ENCODE measurements at regions not wholly inside any gene's neighbourhood (a gene's known extent, or its start where the extent isn't known, plus 50 kb on each side); places are given as distances from the start of the nearest gene placed in this dataset.

- ATAC-seq (replicated peaks) = no peak
- no peak overlapping the region for H3K4me3 Mint-ChIP-seq
- H3K27ac Mint-ChIP-seq = no peak overlapping the region
- no peak for DNase-seq
- no peaks in the 10 kb centered on the region for H3K27me3 Mint-ChIP-seq
- no peaks in the 10 kb centered on the region for H3K4me1 Mint-ChIP-seq
- H3K36me3 Mint-ChIP-seq = no peaks in the 10 kb centered on the region
- peaks cover 0 to 2% of the 10 kb centered on the region in 2 donors for H3K9me3 Mint-ChIP-seq
Measured at GRCh38 chr4:132958457-132959263, 190.4 kb upstream of the PCDH10 start.

DNA sequence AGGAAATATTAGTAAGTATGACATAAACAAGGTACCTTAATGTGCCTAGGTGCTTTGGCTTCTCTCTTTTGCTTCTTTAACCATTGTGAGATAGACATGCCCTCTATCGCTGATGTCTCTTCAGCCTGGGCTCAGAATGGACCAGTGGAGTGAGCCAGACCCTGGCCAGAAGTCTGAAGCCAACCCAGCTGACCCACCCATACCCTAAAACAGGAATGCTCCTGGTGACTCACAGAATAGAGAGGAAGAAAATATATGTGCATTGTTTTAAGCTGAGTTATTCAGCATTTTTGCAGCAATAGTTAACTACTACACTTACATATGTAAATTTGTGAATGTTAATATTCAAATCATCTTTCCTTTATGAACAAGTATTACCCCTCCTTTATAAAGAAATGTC is 167.5 kb upstream of the PCDH10 start:
- H3K27me3 Mint-ChIP-seq = no peaks in the 10 kb centered on the region
- no peaks in the 10 kb centered on the region for H3K36me3 Mint-ChIP-seq
- DNase-seq = no peak
- ATAC-seq (replicated peaks) = no peak
- no peaks in the 10 kb centered on the region for H3K4me1 Mint-ChIP-seq
- no peak overlapping the region for H3K4me3 Mint-ChIP-seq
- peaks cover 1 to 3% of the 10 kb centered on the region in 2 donors for H3K9me3 Mint-ChIP-seq
- no peak overlapping the region for H3K27ac Mint-ChIP-seq

DNA sequence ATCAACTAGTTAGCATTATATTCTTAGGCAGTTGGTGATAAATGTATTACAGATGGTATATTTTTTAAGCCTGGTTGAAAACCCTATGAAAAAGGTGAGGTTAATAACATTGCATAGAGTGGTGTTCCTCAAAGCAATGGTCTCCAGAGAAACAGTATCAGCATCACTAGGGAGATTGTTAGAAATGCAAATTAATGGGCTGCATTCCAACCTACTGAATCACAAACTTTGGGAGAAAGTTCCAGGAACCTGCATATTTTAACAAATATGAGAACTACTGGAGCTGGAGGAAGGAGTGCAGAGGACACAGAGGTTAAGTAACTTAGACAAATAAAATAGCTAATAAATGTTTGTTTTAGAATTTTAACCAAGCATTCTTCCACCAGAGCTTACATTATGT is 166.9 kb upstream of the PCDH10 start:
- H3K4me3 Mint-ChIP-seq = no peak overlapping the region

DNA sequence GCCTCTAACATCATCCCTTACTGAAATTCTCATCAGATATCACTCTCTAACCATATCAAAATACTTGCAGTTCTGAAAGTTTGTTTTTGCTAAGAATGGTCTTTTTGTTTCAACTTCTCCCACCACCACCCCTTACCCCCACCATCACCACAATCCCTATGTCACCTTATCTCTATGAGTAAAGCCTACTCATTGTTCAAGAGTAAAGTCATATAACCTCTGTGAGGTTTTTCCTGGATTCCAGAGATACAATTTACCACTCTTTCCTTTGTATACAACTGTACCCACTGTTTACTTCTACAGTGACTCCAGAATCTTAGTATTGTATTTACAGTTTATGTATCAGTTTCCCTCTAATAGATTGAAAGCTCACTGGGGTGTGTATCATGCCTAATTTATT is 158.0 kb upstream of the PCDH10 start:
- no peak overlapping the region for H3K27ac Mint-ChIP-seq
- no peaks in the 10 kb centered on the region for H3K36me3 Mint-ChIP-seq
- H3K4me3 Mint-ChIP-seq = no peak overlapping the region
- ATAC-seq (replicated peaks) = no peak
- H3K27me3 Mint-ChIP-seq = no peaks in the 10 kb centered on the region
- no peaks in the 10 kb centered on the region for H3K4me1 Mint-ChIP-seq
- DNase-seq = no peak
- H3K9me3 Mint-ChIP-seq = no peaks in the 10 kb centered on the region

More for the DNA sequence above, 166.9 kb upstream of the PCDH10 start:
- Mint-ChIP-seq H3K27ac (no peak overlapping the region), H3K9me3 (peaks cover 1 to 3% of the 10 kb centered on the region in 2 donors), H3K27me3 (no peaks in the 10 kb centered on the region), H3K36me3 (no peaks in the 10 kb centered on the region), H3K4me1 (no peaks in the 10 kb centered on the region)
- DNase-seq (no peak), ATAC-seq (replicated peaks) (no peak)

DNA sequence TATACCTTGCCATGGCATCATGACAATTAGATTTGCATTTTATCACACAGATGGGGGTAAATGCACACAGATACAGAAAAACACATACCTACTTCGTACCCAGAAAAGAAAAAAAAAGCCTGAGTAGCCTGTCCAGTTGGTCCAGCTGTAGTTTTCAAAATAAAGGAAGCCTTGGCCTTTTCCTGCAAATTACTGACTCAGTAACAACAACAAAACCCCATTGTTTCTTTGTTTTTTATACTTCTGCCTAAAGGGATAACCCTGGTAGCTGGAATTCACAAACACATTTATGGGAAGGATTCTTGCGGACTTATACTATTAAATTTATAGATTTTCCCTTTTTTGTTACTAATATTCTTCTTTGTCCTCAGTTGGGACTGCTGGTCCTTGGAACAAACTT is 156.4 kb upstream of the PCDH10 start:
- Mint-ChIP-seq H3K4me3 (no peak overlapping the region), H3K27ac (no peak overlapping the region), H3K4me1 (no peaks in the 10 kb centered on the region), H3K36me3 (no peaks in the 10 kb centered on the region), H3K9me3 (no peaks in the 10 kb centered on the region), H3K27me3 (no peaks in the 10 kb centered on the region)
- ATAC-seq (replicated peaks) (no peak), DNase-seq (no peak)

DNA sequence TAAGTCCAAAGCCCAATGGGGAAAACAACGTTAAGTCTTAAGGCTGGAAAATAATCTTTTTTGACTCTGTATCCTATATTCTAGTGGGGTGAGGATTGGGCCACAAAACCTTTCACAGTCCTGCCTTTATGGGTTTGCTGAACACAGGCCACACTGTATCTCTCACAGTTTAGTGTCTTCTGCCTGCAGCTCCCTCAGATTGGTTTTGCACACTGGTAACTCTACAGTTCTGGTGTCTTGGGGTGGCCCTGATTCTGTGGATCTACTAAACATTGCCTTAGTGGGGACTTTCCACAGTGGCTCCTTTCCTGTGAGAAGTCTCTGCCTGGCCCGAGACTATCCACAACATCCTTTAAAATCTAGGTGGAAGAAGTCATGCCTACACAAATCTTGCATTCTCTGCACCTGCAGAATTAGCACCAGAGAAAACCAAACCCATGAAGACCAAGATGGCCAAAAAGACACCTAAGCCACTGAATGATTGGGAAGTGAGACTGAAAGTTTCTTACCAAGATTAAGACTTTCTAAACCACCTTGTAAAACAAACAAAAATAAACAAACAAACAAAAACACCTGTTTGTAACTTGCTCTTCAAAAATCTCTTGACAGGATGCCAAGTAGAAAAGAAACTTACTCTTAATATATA is 150.4 kb upstream of the PCDH10 start:
- Mint-ChIP-seq H3K9me3 (peaks cover 0 to 2% of the 10 kb centered on the region in 2 donors), H3K4me1 (no peaks in the 10 kb centered on the region), H3K4me3 (no peak overlapping the region), H3K36me3 (no peaks in the 10 kb centered on the region), H3K27me3 (no peaks in the 10 kb centered on the region), H3K27ac (no peak overlapping the region)
- no peak for ATAC-seq (replicated peaks)
- DNase-seq = no peak

DNA sequence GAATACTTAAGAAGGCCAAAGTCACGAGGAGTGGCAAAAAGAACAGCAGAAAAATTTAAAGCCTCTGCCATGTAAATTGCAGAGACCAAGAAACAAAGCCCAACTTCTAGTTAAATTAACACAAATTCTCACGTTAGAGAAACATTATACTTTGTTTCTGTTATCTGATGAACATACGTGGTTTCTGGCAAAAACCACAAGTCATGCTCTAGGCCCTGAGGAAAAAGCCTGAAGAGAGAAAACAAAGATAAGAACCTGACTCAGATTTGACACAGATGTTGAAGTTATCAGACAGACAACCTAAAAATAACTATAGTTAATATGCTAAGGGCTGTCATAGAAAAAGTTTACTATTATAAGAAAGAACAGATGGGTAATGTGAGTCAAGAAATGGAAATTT is 149.1 kb upstream of the PCDH10 start:
- ATAC-seq (replicated peaks) (no peak), DNase-seq (no peak)
- Mint-ChIP-seq H3K27ac (no peak overlapping the region), H3K4me1 (no peaks in the 10 kb centered on the region), H3K27me3 (no peaks in the 10 kb centered on the region), H3K9me3 (peaks cover 0 to 2% of the 10 kb centered on the region in 2 donors), H3K4me3 (no peak overlapping the region), H3K36me3 (no peaks in the 10 kb centered on the region)

- H3K27ac Mint-ChIP-seq = no peak overlapping the region
- H3K9me3 Mint-ChIP-seq = peaks cover 0 to 2% of the 10 kb centered on the region in 2 donors
- H3K4me3 Mint-ChIP-seq = no peak overlapping the region
- no peaks in the 10 kb centered on the region for H3K4me1 Mint-ChIP-seq
- ATAC-seq (replicated peaks) (no peak), DNase-seq (no peak)
- no peaks in the 10 kb centered on the region for H3K36me3 Mint-ChIP-seq
- H3K27me3 Mint-ChIP-seq = no peaks in the 10 kb centered on the region
Measured at GRCh38 chr4:133003169-133003568, 145.9 kb upstream of the PCDH10 start.

DNA sequence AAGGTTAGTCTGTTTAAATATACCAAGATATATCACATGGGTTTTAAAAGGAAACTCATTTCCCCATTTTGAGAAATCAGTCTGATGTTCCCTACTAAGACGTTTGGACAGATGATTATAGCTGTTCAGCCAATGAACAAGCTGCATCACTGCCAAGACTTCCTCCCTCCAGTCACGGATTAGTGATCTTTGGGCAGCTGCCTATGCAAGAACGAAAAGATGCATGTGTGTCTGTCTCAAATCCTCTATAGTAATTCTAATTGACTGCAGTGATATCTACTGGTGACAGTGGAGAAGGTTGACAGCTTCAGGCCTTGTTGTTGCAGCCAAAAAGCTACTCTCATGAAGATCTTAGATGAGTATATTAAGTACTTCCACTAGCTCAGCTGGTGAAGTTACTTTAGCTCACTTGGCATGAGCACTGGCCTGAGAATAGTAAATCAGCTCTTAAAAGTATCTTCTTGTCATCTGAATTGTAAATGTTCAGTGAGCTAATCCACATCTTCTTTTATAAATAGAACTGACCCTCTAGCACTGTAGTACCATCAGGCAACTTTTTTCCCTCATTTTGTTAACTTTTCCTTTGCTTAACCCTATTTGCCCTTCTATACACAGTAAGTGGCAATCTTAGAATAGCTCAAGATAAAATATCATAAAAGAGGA is 134.5 kb upstream of the PCDH10 start:
- no peak overlapping the region for H3K27ac Mint-ChIP-seq
- no peaks in the 10 kb centered on the region for H3K4me1 Mint-ChIP-seq
- no peak overlapping the region for H3K4me3 Mint-ChIP-seq
- no peak for ATAC-seq (replicated peaks)
- peaks cover 4 to 8% of the 10 kb centered on the region in 2 donors for H3K9me3 Mint-ChIP-seq
- no peaks in the 10 kb centered on the region for H3K36me3 Mint-ChIP-seq
- H3K27me3 Mint-ChIP-seq = no peaks in the 10 kb centered on the region
- no peak for DNase-seq

DNA sequence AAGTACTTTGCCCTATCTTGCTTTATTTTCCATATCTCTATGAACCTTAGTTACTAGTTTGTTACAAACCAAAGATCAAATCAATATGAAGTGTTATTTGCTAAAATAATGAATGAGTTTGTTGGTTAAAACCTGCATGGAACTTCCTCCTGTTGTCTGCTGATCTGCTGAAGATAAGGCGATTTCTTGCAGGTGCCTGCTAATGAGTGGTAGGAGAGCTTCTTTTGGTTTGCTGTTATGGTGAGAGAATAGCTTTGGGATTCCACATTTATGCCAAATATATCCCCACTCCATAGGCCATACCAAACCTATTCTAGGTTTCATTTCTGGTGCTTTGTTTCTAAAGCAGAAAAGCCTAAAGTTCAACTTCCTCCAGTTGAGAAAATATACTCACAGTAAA is 103.8 kb upstream of the PCDH10 start:
- Mint-ChIP-seq H3K9me3 (peaks cover 3 to 9% of the 10 kb centered on the region in 2 donors), H3K36me3 (no peaks in the 10 kb centered on the region), H3K27ac (no peak overlapping the region), H3K4me3 (no peak overlapping the region), H3K27me3 (no peaks in the 10 kb centered on the region), H3K4me1 (no peaks in the 10 kb centered on the region)
- ATAC-seq (replicated peaks) = no peak
- DNase-seq = no peak

DNA sequence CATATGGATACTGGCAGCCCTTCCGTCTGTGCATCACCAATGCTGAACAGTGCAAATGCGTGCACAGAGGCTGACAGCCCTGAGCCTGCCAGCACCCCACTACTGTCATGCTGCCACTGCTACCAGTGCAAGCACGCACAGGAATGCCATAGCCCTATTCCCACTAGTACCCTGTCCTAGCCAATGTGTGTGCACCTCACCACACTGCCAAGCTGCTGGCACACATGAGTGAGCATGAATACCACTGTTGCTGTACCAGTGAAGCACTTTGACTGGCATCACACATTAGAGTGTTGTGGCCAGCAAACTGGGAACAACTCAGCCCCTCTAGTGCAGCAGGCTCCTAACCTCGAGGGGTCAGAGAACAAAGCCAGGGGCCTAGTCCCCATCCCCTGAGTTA is 102.9 kb upstream of the PCDH10 start:
- DNase-seq (no peak), ATAC-seq (replicated peaks) (no peak)
- H3K4me1 Mint-ChIP-seq = no peaks in the 10 kb centered on the region
- no peak overlapping the region for H3K4me3 Mint-ChIP-seq
- H3K9me3 Mint-ChIP-seq = peaks cover 3 to 9% of the 10 kb centered on the region in 2 donors
- no peaks in the 10 kb centered on the region for H3K36me3 Mint-ChIP-seq
- no peaks in the 10 kb centered on the region for H3K27me3 Mint-ChIP-seq
- no peak overlapping the region for H3K27ac Mint-ChIP-seq

- Mint-ChIP-seq H3K9me3 (peaks cover 0 to 2% of the 10 kb centered on the region in 2 donors), H3K4me3 (no peak overlapping the region), H3K36me3 (no peaks in the 10 kb centered on the region), H3K4me1 (no peaks in the 10 kb centered on the region), H3K27me3 (no peaks in the 10 kb centered on the region), H3K27ac (no peak overlapping the region)
- no peak for DNase-seq
- no peak for ATAC-seq (replicated peaks)
Measured at GRCh38 chr4:133058701-133059100, 90.4 kb upstream of the PCDH10 start.

GRCh38 chr4:133059117-133059516 is 90.0 kb upstream of the PCDH10 start:
- Mint-ChIP-seq H3K36me3 (no peaks in the 10 kb centered on the region), H3K27me3 (no peaks in the 10 kb centered on the region), H3K4me3 (no peak overlapping the region), H3K4me1 (no peaks in the 10 kb centered on the region), H3K27ac (no peak overlapping the region), H3K9me3 (peaks cover 0 to 2% of the 10 kb centered on the region in 2 donors)
- DNase-seq (no peak), ATAC-seq (replicated peaks) (no peak)

DNA sequence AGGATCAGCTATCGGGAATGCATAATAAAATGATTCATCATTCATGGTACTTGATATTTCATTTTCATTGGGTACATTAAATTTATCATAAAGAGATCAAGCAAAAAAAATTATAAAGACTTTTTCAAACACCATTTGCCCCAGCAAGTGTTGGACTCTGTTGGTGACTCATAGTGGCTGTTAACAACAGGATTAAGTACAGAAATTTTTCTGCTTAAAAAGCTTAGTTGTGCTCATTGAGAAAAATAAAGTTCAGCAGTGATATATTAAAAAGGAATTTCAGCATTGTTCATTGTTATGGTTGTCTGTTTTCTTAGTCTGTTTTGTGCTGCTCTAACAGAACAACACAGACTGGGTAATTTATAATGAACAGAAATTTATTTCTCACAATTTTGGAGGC is 86.2 kb upstream of the PCDH10 start:
- no peak overlapping the region for H3K4me3 Mint-ChIP-seq
- no peak for ATAC-seq (replicated peaks)
- no peak overlapping the region for H3K27ac Mint-ChIP-seq

DNA sequence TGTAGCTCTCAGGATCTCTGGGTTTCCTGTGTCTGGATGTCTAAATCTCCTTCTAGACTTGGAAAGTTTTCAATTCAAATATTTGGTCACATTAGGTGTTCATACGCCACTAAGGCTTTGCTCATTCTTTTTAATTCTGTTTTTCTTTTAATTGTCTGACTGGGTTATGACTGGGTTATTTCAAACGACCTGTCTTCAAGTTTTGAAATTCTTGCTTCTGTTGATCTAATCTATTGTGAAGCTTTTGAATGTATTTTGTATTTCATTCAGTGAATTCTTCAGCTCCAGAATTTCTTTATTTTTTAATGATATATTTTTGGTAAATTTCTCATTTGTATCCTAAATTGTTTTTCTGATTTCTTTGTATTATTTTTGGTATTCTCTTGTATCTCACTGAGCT is 81.0 kb upstream of the PCDH10 start:
- Mint-ChIP-seq H3K27ac (no peak overlapping the region), H3K9me3 (peaks cover 11 to 21% of the 10 kb centered on the region in 2 donors), H3K36me3 (peaks cover 0 to 1% of the 10 kb centered on the region in 2 donors), H3K4me3 (no peak overlapping the region), H3K4me1 (no peaks in the 10 kb centered on the region), H3K27me3 (no peaks in the 10 kb centered on the region)
- DNase-seq = no peak
- ATAC-seq (replicated peaks) = no peak

More for the DNA sequence above, 86.2 kb upstream of the PCDH10 start:
- Mint-ChIP-seq H3K9me3 (peaks cover 4 to 7% of the 10 kb centered on the region in 2 donors), H3K36me3 (no peaks in the 10 kb centered on the region), H3K27me3 (no peaks in the 10 kb centered on the region), H3K4me1 (no peaks in the 10 kb centered on the region)
- no peak for DNase-seq

Data from stimulated activated naive B cell treated with anti-CD40 and anti-IgM and Interleukin-4, amounts not matched to agents 10 μg/mL and 1 μg/mL and 100 μg/mL, for 72 hours (primary cell).